HEK293 (cell line): ENCODE measurements at regions not wholly inside any gene's neighbourhood (a gene's known extent, or its start where the extent isn't known, plus 50 kb on each side); places are given as distances from the start of the nearest gene placed in this dataset.

ENCODE experiments used
- CTCF ChIA-PET: fragments of 350-600 bp; formaldehyde crosslinking; extraction: SDS; loops from one replicate; lab custom pipeline; 2021; ENCODE audit warnings: antibody characterized with exemption; lab: Yijun Ruan, JAX
- POLR2A ChIA-PET: fragments of 300-600 bp; formaldehyde crosslinking; extraction: SDS; loops from one replicate; lab custom pipeline; 2020; ENCODE audit warnings: antibody characterized with exemption, inconsistent platforms; lab: Yijun Ruan, JAX
- H3K27ac ChIP-seq: fragments of 200-500 bp; sonication (Bioruptor generic); 2 replicates; pipeline ENCODE4 v1.5.1; 2014; ENCODE audit warnings: low read depth, low read length, control low read depth, inconsistent platforms; ENCODE audit errors: extremely low read depth
- H3K36me3 ChIP-seq, 2 experiments: fragments of 200-500 bp in 1 of 2; sonication (Bioruptor generic) in 1 of 2; 1 replicate in 1 of 2; 2 replicates in 1 of 2; pipeline ENCODE4 v1.5.1; 2014 to 2017; ENCODE audit warnings: inconsistent platforms in 2 of 2, low read length in 2 of 2; ENCODE audit not compliant: control insufficient read depth in 2 of 2, insufficient read depth in 1 of 2
- H3K4me1 ChIP-seq: fragments of 200-500 bp; sonication (Bioruptor generic); 2 replicates; pipeline ENCODE4 v1.5.1; 2014; ENCODE audit warnings: mild to moderate bottlenecking, low read length, inconsistent platforms; ENCODE audit not compliant: control insufficient read depth, insufficient read depth
- H3K4me3 ChIP-seq: 2 replicates; pipeline ENCODE4 v1.5.1; 2011; ENCODE audit warnings: low read depth, mild to moderate bottlenecking, control low read depth, low read length, moderate library complexity
- H3K9me3 ChIP-seq: fragments of 200-500 bp; sonication (Bioruptor generic); 2 replicates; pipeline ENCODE4 v1.5.1; 2014; ENCODE audit warnings: low read depth, low read length, inconsistent platforms; ENCODE audit not compliant: control insufficient read depth, insufficient read depth
- GLI4 ChIP-seq: fragments of 450-650 bp; formaldehyde crosslinking; IDR thresholded peaks from 2 replicates; pipeline ENCODE4 v1.5.1; 2016; ENCODE audit warnings: missing biosample characterization, missing genetic modification characterization
- GLIS2 ChIP-seq: fragments of 450-650 bp; formaldehyde crosslinking; IDR thresholded peaks from 2 replicates; pipeline ENCODE4 v1.5.1; 2016; ENCODE audit warnings: missing biosample characterization, missing genetic modification characterization
- IKZF3 ChIP-seq: fragments of 450-650 bp; IDR thresholded peaks from 2 replicates; pipeline ENCODE4 v1.5.0; 2018; ENCODE audit warnings: missing biosample characterization, mild to moderate bottlenecking, missing genetic modification characterization, moderate library complexity
- KLF1 ChIP-seq: fragments of 450-650 bp; formaldehyde crosslinking; IDR thresholded peaks from 2 replicates; pipeline ENCODE4 v1.5.1; 2016; ENCODE audit warnings: missing biosample characterization, missing genetic modification characterization
- PRDM6 ChIP-seq: fragments of 450-650 bp; formaldehyde crosslinking; IDR thresholded peaks from 2 replicates; pipeline ENCODE4 v1.5.1; 2017; ENCODE audit warnings: missing biosample characterization, missing genetic modification characterization
- SALL2 ChIP-seq: fragments of 450-650 bp; formaldehyde crosslinking; IDR thresholded peaks from 2 replicates; pipeline ENCODE4 v1.5.0; 2017; ENCODE audit warnings: missing biosample characterization, mild to moderate bottlenecking, missing genetic modification characterization, borderline replicate concordance
- ZBTB20 ChIP-seq: fragments of 450-650 bp; formaldehyde crosslinking; IDR thresholded peaks from 2 replicates; pipeline ENCODE4 v1.5.1; 2016; ENCODE audit warnings: missing biosample characterization, missing genetic modification characterization
- ZNF138 ChIP-seq: fragments of 450-650 bp; formaldehyde crosslinking; IDR thresholded peaks from 2 replicates; pipeline ENCODE4 v1.5.1; 2016; ENCODE audit warnings: missing biosample characterization, missing genetic modification characterization, borderline replicate concordance
- ZNF202 ChIP-seq: fragments of 450-650 bp; formaldehyde crosslinking; IDR thresholded peaks from 2 replicates; pipeline ENCODE4 v1.5.1; 2016; ENCODE audit warnings: missing biosample characterization, missing genetic modification characterization, borderline replicate concordance
- ZNF274 ChIP-seq, 2 experiments: fragments of 200-500 bp in 1 of 2; fragments of 450-650 bp in 1 of 2; sonication (Bioruptor generic) in 1 of 2; formaldehyde crosslinking in 1 of 2; IDR thresholded peaks; 2 replicates each; pipeline versions ENCODE4 v1.5.1 to v1.6.1; 2014 to 2016; ENCODE audit warnings: borderline replicate concordance in 1 of 2, inconsistent platforms in 1 of 2, low read length in 1 of 2, missing biosample characterization in 1 of 2, missing genetic modification characterization in 1 of 2
- ZNF302 ChIP-seq: fragments of 450-650 bp; formaldehyde crosslinking; IDR thresholded peaks from 2 replicates; pipeline ENCODE4 v1.5.1; 2016; ENCODE audit warnings: missing biosample characterization, missing genetic modification characterization, low read depth
- ZNF324 ChIP-seq: fragments of 450-650 bp; formaldehyde crosslinking; IDR thresholded peaks from 2 replicates; pipeline ENCODE4 v1.5.1; 2016; ENCODE audit warnings: missing biosample characterization, missing genetic modification characterization
- ZNF350 ChIP-seq: fragments of 450-650 bp; formaldehyde crosslinking; IDR thresholded peaks from 2 replicates; pipeline ENCODE4 v1.5.0; 2017; ENCODE audit warnings: missing biosample characterization, mild to moderate bottlenecking, missing genetic modification characterization
- ZNF416 ChIP-seq: fragments of 450-650 bp; formaldehyde crosslinking; IDR thresholded peaks from 2 replicates; pipeline ENCODE4 v1.5.1; 2016; ENCODE audit warnings: missing biosample characterization, missing genetic modification characterization
- ZNF501 ChIP-seq: fragments of 450-650 bp; formaldehyde crosslinking; IDR thresholded peaks from 2 replicates; pipeline ENCODE4 v1.5.1; 2016; ENCODE audit warnings: missing biosample characterization, missing genetic modification characterization
- ZNF518A ChIP-seq: fragments of 450-650 bp; formaldehyde crosslinking; conservative IDR thresholded peaks from 2 replicates; pipeline ENCODE4 v1.5.1; 2016; ENCODE audit warnings: low read depth, missing biosample characterization, missing genetic modification characterization
- ZNF549 ChIP-seq: fragments of 450-650 bp; IDR thresholded peaks from 2 replicates; pipeline ENCODE4 v1.5.1; 2018; ENCODE audit warnings: missing biosample characterization, missing genetic modification characterization, mild to moderate bottlenecking, inconsistent platforms, moderate library complexity
- ZNF555 ChIP-seq: fragments of 450-650 bp; formaldehyde crosslinking; conservative IDR thresholded peaks from 2 replicates; pipeline ENCODE4 v1.5.1; 2017; ENCODE audit warnings: missing biosample characterization, mild to moderate bottlenecking, missing genetic modification characterization, inconsistent platforms
- ZNF585B ChIP-seq: fragments of 450-650 bp; formaldehyde crosslinking; IDR thresholded peaks from 2 replicates; pipeline ENCODE4 v1.5.1; 2016; ENCODE audit warnings: missing biosample characterization, missing genetic modification characterization
- ZNF843 ChIP-seq: fragments of 450-650 bp; formaldehyde crosslinking; IDR thresholded peaks from 2 replicates; pipeline ENCODE4 v1.5.1; 2016; ENCODE audit warnings: missing biosample characterization, missing genetic modification characterization

GRCh38 chr17:62897706-62898105, 68.3 kb upstream of the TANC2 start (continued):
- no peak for TF ChIP-seq SALL2 (tag by site-specific recombination)

GRCh38 chr17:62895320-62896301, 70.4 kb upstream of the TANC2 start:
- H3K9me3 ChIP-seq, result no peaks in the 10 kb centered on the region
- CTCF ChIA-PET, result no interaction called here
- H3K27ac ChIP-seq, result no peak overlapping the region

More at GRCh38 chr17:62895320-62896301, 70.4 kb upstream of the TANC2 start:
- peaks cover 15% of the 10 kb centered on the region for H3K4me1 ChIP-seq
- POLR2A ChIA-PET, result interaction anchor here (0.7 kb wide), 1 partner anchor 262 kb away, joined by 4 read pairs; no protein-coding TSS in a partner anchor
- H3K36me3 ChIP-seq, result no peaks in the 10 kb centered on the region
- H3K4me3 ChIP-seq, result no peak overlapping the region
- TF ChIP-seq ZNF549 (tag by site-specific recombination) (no peak), ZNF416 (tag by site-specific recombination) (no peak), ZNF274 (IDR thresholded peaks at IDR 0.05; ENCODE audit: low read length) (no peak), ZNF274 (tag by site-specific recombination; IDR thresholded peaks at IDR 0.05; ENCODE audit: borderline replicate concordance) (no peak), KLF1 (tag by site-specific recombination) (no peak), ZNF518A (tag by site-specific recombination) (no peak), ZNF555 (tag by site-specific recombination) (no peak), ZNF138 (no peak), ZNF501 (tag by site-specific recombination) (no peak), ZNF585B (tag by site-specific recombination) (no peak), ZNF202 (tag by site-specific recombination) (no peak), GLIS2 (tag by site-specific recombination) (no peak), PRDM6 (no peak), GLI4 (tag by site-specific recombination) (no peak), ZNF302 (no peak), ZNF843 (no peak), IKZF3 (tag by site-specific recombination) (no peak), ZBTB20 (no peak), ZNF350 (tag by site-specific recombination) (no peak), ZNF324 (tag by site-specific recombination) (no peak)
- TF ChIP-seq, all 188 proteins: peak for 0
